HEK293T (cell line): ENCODE measurements at regions not wholly inside any gene's neighbourhood (a gene's known extent, or its start where the extent isn't known, plus 50 kb on each side); places are given as distances from the start of the nearest gene placed in this dataset.

Experiments used
- CTCF ChIA-PET: fragments of 350-600 bp; formaldehyde crosslinking; extraction: SDS; loops from one replicate; lab custom pipeline; 2021; ENCODE audit warnings: antibody characterized with exemption, inconsistent platforms; lab: Yijun Ruan, JAX
- POLR2A ChIA-PET: fragments of 350-600 bp; formaldehyde crosslinking; extraction: SDS; loops from one replicate; lab custom pipeline; 2020; ENCODE audit warnings: antibody characterized with exemption, inconsistent platforms; lab: Yijun Ruan, JAX
- DNase-seq: peaks from one replicate; pipeline ENCODE4 v3.0.0; 2012; ENCODE audit warnings: mixed read lengths; ENCODE audit errors: extremely low spot score
- ARNT ChIP-seq: fragments of 450-650 bp; IDR thresholded peaks from 2 replicates; pipeline ENCODE4 v1.6.1; 2017; ENCODE audit warnings: mild to moderate bottlenecking
- BHLHE40 ChIP-seq: fragments of 450-650 bp; IDR thresholded peaks from 2 replicates; pipeline ENCODE4 v1.6.1; 2016; ENCODE audit warnings: mild to moderate bottlenecking, moderate library complexity, borderline replicate concordance
- CTBP1 ChIP-seq: fragments of 450-650 bp; IDR thresholded peaks from 2 replicates; pipeline ENCODE4 v1.6.1; 2016; ENCODE audit warnings: borderline replicate concordance
- ELF4 ChIP-seq: fragments of 450-650 bp; IDR thresholded peaks from 2 replicates; pipeline ENCODE4 v1.6.1; 2017; ENCODE audit warnings: antibody characterized with exemption
- FOXA1 ChIP-seq: fragments of 450-650 bp; IDR thresholded peaks from 2 replicates; pipeline ENCODE4 v1.6.1; 2016; ENCODE audit warnings: mild to moderate bottlenecking
- FOXK2 ChIP-seq: fragments of 450-650 bp; IDR thresholded peaks from 2 replicates; pipeline ENCODE4 v1.6.1; 2016; ENCODE audit warnings: mild to moderate bottlenecking
- FOXM1 ChIP-seq: fragments of 450-650 bp; IDR thresholded peaks from 2 replicates; pipeline ENCODE4 v1.6.1; 2017; ENCODE audit warnings: mild to moderate bottlenecking, borderline replicate concordance
- HDGF ChIP-seq: fragments of 450-650 bp; IDR thresholded peaks from 2 replicates; pipeline ENCODE4 v1.6.1; 2017; ENCODE audit warnings: antibody characterized with exemption, borderline replicate concordance
- L3MBTL2 ChIP-seq: fragments of 450-650 bp; conservative IDR thresholded peaks from 2 replicates; pipeline ENCODE4 v1.6.1; 2016; ENCODE audit warnings: mild to moderate bottlenecking
- LEF1 ChIP-seq: fragments of 450-650 bp; IDR thresholded peaks from 2 replicates; pipeline ENCODE4 v1.6.1; 2017; ENCODE audit warnings: mild to moderate bottlenecking, borderline replicate concordance
- NFRKB ChIP-seq: fragments of 450-650 bp; IDR thresholded peaks from 2 replicates; pipeline ENCODE4 v1.6.1; 2016; ENCODE audit warnings: mild to moderate bottlenecking, moderate library complexity
- PKNOX1 ChIP-seq: fragments of 450-650 bp; IDR thresholded peaks from 2 replicates; pipeline ENCODE4 v1.6.1; 2016
- SP1 ChIP-seq: fragments of 450-650 bp; IDR thresholded peaks from 2 replicates; pipeline ENCODE4 v1.6.1; 2017
- SUZ12 ChIP-seq: fragments of 450-650 bp; IDR thresholded peaks from 2 replicates; pipeline ENCODE4 v1.6.1; 2016; ENCODE audit warnings: mild to moderate bottlenecking
- TARDBP ChIP-seq: fragments of 450-650 bp; IDR thresholded peaks from 2 replicates; pipeline ENCODE4 v1.6.1; 2016
- ZNF384 ChIP-seq: fragments of 450-650 bp; IDR thresholded peaks from 2 replicates; pipeline ENCODE4 v1.6.1; 2016

DNA sequence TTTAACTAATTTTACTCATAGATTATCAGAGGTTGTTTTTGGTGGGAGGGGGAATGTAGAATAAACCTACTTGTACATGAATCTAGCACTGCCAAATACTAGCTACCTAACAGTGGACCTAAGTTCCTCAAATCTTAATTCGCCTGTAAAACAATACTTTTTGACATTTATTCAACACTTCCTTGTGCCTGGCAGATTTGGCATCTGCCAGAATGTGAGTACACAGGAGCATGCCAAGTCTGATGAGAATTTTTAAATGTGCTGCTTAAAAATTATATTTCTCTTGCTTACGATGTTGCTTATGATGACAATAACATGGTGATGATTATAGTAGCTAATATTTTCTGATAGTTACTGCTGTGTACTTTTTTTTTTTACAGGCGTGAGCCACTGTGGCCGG, 240.2 kb upstream of the STARD13 start:
- no peak for DNase-seq
- ChIA-PET CTCF (no interaction called here), POLR2A (no interaction called here)
- TF ChIP-seq CTBP1 (no peak), SP1 (no peak), SUZ12 (no peak), BHLHE40 (no peak), LEF1 (no peak), ELF4 (no peak)

- POLR2A ChIA-PET = no interaction called here
Measured at GRCh38 chr13:33526718-33527117, 241.2 kb upstream of the STARD13 start.

DNA sequence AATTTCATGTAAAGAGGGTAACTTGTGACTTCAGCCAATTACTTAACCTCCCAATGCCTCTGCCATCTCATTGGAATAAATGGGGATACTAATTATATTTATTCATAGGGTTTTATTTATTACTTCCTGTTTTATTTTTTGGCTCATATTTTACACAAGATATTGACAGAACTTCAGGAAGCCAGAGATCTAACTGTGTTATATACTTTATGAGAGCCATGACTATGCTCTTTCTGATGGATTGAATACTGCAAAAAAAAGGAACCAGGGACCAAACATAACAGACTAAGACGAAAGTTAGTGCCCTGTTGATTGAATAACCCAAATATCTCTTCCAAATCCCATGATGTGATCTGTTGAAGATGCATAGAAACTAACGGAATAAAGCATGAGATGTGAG, 243.3 kb upstream of the STARD13 start:
- TF ChIP-seq FOXM1 = no peak
- DNase-seq = no peak
- POLR2A ChIA-PET = no interaction called here
- CTCF ChIA-PET = no interaction called here

More at GRCh38 chr13:33526718-33527117, 241.2 kb upstream of the STARD13 start:
- CTCF ChIA-PET = no interaction called here
- no peak for DNase-seq
- TF ChIP-seq LEF1 (no peak), FOXK2 (no peak), ELF4 (no peak), BHLHE40 (no peak), FOXA1 (no peak), PKNOX1 (no peak), ZNF384 (no peak), TARDBP (no peak), NFRKB (no peak), HDGF (no peak), FOXM1 (no peak), CTBP1 (no peak), SP1 (no peak)

DNA sequence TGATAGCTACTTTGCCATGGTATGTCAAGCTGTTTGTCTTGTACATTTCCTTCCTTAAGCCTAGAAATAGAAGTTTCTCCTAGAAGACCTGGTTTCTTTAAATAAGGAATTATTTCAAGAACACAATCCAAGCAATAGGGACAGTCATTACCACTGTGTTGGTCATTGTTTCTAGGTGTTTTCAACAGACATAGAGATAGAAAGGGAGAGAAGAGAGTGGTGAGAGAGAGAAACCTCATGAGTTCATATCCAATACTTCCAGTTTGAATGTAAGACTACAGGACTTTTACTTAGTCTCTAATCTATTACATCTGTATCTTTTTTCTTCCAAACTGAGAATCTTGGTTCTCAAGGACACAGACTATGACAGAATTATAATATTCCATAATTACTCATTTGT, 245.9 kb upstream of the STARD13 start:
- POLR2A ChIA-PET = no interaction called here
- CTCF ChIA-PET = no interaction called here
- no peak for TF ChIP-seq FOXK2
- no peak for TF ChIP-seq ZNF384
- no peak for TF ChIP-seq NFRKB
- no peak for TF ChIP-seq ELF4
- DNase-seq = no peak

- POLR2A ChIA-PET = no interaction called here
- no peak for DNase-seq
- CTCF ChIA-PET = no interaction called here
- TF ChIP-seq SP1 (no peak), ZNF384 (no peak), FOXA1 (no peak), LEF1 (no peak), SUZ12 (no peak), FOXK2 (no peak), ELF4 (no peak), FOXM1 (no peak), ARNT (no peak), HDGF (no peak), BHLHE40 (no peak), L3MBTL2 (no peak), CTBP1 (no peak), NFRKB (no peak), TARDBP (no peak), PKNOX1 (no peak)
Measured at GRCh38 chr13:33535061-33535460, 249.5 kb upstream of the STARD13 start.

- no peak for DNase-seq
- TF ChIP-seq PKNOX1 (no peak), FOXK2 (no peak), FOXA1 (no peak), LEF1 (no peak), CTBP1 (no peak), SUZ12 (no peak), NFRKB (no peak), FOXM1 (no peak), HDGF (no peak), ELF4 (no peak), TARDBP (no peak), ARNT (no peak), L3MBTL2 (no peak), BHLHE40 (no peak), ZNF384 (no peak), SP1 (no peak)
- CTCF ChIA-PET = no interaction called here
- POLR2A ChIA-PET = no interaction called here
Measured at GRCh38 chr13:33536601-33537000, 251.0 kb upstream of the STARD13 start.

DNA sequence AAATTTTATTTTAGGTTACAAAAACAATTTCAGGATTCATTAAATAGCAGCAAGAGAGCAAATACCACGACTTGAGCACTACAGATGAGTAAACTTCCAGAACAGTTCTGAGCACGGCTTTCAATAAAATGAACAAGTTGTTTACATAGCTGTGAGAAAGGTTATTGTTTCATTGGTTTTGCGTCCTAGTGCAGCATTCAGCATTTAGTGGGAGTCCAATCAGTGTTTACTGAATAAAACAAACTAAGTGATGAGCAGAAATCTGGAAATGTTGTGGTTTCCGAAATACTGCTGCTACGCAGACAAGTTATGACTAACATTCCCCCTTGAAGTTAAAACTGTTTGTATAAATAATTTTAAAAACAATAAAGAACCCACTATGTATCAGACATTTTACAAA, 251.5 kb upstream of the STARD13 start:
- DNase-seq = no peak
- ChIA-PET POLR2A (no interaction called here), CTCF (no interaction called here)
- TF ChIP-seq L3MBTL2 = no peak
- no peak for TF ChIP-seq ZNF384
- TF ChIP-seq NFRKB = no peak

DNA sequence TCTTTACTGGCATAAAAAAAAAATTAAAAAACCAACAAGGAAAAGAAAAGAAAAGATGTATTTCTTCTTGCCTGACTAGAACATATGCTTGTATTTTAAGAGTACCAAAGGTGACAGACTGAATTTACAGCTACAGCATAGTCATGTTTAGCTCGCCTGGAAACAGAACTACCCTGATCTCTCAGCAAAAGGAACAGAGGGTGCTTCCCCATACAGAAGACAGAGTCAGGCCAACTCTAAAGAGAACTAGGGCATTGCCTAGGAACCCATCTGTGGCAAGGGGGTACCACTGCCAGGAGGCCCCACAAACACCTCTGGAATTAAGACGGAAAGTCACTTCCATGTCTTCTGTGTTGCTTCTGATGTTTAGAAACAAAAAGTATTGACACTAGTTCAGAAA, 252.1 kb upstream of the STARD13 start:
- DNase-seq = no peak
- TF ChIP-seq L3MBTL2 (no peak), ELF4 (no peak), SUZ12 (no peak), SP1 (no peak), FOXK2 (no peak)
- ChIA-PET POLR2A (no interaction called here), CTCF (no interaction called here)
